ENCODE measurements at regions not wholly inside any gene's neighbourhood (a gene's known extent, or its start where the extent isn't known, plus 50 kb on each side); places are given as distances from the start of the nearest gene placed in this dataset.
"Not testable (repeated sequence)": the region's sequence is repeated elsewhere in the genome, so short reads cannot be mapped to it uniquely, and the experiment has no call there.

- no peak for ATAC-seq
These were observed 485.7 kb upstream of the TUSC1 start for GRCh38 chr9:26163931-26164330.

DNA sequence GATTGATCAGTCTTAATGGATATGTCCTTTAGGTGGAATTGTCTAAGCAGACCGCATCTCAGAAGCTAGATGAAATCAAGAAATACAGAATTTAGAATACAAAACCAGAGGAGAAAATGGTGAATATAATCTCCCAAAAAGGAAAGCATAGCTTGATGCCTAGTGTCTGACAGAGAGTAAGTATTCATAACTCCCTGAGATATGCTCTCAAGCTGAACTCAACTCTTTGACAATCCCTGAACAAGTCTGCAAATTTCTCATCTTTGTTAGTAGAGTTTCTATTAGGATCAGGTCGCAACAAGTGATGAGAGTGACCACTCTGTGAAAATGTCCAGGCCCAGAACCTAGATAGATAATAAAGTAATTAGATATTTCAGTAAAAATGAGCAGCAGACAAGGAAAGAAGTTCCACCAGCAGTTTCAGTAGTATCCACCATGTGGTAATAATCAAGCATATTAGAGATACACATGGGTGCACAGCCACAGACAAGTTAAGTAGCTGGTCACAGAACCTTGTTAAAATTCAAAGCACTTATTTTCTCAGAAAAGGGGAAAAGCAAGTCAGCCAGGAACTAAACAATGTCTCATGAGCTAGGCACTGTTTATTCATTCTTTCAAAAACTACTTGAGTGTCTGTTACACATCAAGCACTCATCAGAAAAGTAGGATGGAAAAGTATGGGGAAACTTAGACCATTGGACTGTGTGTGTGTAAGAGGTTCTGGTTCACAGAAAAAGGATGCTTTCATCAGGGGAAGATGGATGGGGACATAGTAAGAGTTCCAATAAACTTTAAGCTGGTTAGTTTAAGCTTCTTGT is 481.5 kb upstream of the TUSC1 start:
- DNase-seq, result no peak
- ATAC-seq, result no peak
- intact Hi-C loops (cut with DNase I, micrococcal nuclease), result no loop called here

More at GRCh38 chr9:26163931-26164330, 485.7 kb upstream of the TUSC1 start:
- intact Hi-C loops (cut with DNase I, micrococcal nuclease), result no loop called here
- no peak for DNase-seq

DNA sequence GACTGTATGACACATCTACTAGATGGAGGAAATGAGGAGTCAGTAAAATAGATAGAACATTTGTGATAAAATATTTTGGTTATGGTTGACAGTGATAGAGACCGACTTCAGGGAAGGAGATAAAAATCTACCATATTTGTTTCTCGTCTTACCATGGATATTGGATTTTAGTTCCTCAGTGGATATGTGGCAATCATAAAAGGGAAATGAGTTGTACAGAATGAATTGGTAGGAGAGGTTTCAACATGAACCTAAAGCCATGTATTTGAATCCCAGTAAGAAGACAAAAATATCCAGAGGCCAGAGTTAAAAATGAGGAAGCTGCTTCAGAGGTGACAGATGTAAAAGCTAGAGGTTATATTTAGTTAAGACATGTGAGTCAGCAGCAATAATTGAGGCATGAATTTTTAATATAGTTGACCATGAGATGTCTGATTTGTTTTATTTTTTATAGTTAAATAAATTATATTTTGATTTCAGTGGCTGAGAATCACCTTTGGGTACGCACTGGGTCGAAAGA is 480.4 kb upstream of the TUSC1 start:
- DNase-seq (no peak), ATAC-seq (no peak)
- intact Hi-C loops (cut with DNase I, micrococcal nuclease), result no loop called here

DNA sequence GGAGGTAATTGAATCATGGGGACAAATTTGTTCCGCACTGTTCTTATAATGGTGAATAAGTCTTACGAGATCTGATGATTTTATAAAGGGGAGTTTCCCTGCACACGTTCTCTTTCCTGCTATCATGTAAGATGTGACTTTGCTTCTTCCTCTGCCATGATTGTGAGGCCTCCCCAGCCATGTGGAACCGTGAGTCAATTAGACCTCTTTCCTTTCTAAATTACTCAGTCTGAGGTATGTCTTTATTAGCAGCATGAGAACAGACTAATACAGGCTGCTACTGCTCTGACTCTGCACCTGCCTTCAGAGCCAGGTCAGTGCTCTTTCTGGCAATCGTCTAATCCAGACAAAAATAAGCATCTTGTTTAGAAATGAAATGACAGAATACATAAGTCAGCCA is 479.2 kb upstream of the TUSC1 start:
- DNase-seq (no peak), ATAC-seq (no peak)
- intact Hi-C loops (cut with DNase I, micrococcal nuclease), result no loop called here

- intact Hi-C loops (cut with DNase I, micrococcal nuclease), result no loop called here
- no peak for ATAC-seq
- DNase-seq, result no peak
These were observed 474.1 kb upstream of the TUSC1 start for GRCh38 chr9:26152350-26152749.

DNA sequence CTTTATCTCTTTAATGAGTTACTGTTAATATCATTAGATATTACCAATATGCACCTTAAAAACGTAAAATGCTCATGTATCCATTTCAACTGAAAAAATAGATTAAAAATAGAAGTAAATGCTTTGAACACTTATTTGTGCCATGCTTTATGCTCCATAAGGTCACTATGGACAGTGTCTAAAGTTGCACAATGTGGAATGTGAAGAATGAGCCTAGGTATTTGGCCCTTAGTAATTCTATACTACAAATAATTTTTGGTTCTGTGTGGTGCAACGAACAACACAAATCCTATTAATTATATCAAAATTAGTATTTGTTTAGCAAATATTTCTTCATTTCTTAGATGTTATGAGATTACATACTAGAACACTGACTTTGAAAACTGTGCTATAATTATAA is 469.9 kb upstream of the TUSC1 start:
- ATAC-seq (no peak), DNase-seq (no peak)

GRCh38 chr9:26145938-26146337 is 467.7 kb upstream of the TUSC1 start:
- DNase-seq (no peak), ATAC-seq (no peak)
- intact Hi-C loops (cut with DNase I, micrococcal nuclease), result no loop called here

More for the DNA sequence above, 469.9 kb upstream of the TUSC1 start:
- intact Hi-C loops (cut with DNase I, micrococcal nuclease), result no loop called here

- intact Hi-C loops (cut with DNase I, micrococcal nuclease), result no loop called here
- ATAC-seq, result no peak
- no peak for DNase-seq
These were observed 464.4 kb upstream of the TUSC1 start for GRCh38 chr9:26142631-26143030.

DNA sequence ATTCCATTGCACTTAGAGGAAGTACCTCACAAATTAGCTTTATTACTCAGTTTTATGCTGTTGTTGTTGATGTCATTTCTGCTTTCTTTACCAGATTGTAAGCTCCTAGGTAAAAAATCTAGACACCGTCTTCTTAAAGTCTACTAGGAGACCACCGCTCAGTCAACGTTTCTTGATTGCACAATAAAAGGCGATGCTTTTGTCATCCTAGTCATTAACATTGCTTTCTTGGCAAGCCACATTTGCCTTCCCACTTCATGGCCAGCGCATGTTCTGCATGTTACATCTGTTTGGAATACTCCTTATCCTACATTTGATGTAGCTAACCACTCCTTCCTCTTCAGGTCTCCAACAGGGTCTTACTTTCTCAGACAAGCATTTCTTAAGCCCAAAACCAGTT is 464.0 kb upstream of the TUSC1 start:
- DNase-seq (no peak), ATAC-seq (no peak)
- intact Hi-C loops (cut with DNase I, micrococcal nuclease), result no loop called here

GRCh38 chr9:26133537-26133936 is 455.3 kb upstream of the TUSC1 start:
- DNase-seq, result no peak
- ATAC-seq, result no peak
- intact Hi-C loops (cut with DNase I, micrococcal nuclease), result no loop called here

DNA sequence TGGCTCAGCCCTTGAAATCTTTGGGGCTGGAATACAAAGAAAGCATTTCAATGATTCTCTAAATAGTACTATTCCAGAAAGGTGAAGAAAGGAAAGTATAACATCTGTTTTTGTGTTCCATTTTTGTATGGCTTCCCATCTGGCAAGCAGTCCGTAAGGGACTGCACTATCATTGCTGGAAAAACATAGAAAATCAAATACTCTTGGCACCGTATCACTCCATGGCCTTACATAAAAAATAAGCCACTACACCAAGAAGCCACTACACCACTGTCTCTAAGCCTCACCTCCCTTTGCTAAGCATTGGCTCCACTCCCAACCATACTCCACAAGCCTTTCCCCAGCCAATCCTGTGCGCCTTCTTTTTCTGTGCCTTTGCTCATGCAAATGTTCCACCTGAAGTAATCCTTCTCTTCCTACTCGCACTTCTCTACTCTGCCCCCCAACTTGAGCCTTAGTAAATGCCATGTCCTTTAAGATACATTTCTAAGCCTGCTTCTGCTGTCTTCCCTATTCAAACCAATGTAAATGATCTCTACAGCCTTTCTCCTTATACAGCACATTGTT is 454.6 kb upstream of the TUSC1 start:
- intact Hi-C loops (cut with DNase I, micrococcal nuclease), result no loop called here
- no peak for DNase-seq
- no peak for ATAC-seq

GRCh38 chr9:26131886-26132285 is 453.6 kb upstream of the TUSC1 start:
- intact Hi-C loops (cut with DNase I, micrococcal nuclease), result no loop called here
- no peak for DNase-seq
- no peak for ATAC-seq

DNA sequence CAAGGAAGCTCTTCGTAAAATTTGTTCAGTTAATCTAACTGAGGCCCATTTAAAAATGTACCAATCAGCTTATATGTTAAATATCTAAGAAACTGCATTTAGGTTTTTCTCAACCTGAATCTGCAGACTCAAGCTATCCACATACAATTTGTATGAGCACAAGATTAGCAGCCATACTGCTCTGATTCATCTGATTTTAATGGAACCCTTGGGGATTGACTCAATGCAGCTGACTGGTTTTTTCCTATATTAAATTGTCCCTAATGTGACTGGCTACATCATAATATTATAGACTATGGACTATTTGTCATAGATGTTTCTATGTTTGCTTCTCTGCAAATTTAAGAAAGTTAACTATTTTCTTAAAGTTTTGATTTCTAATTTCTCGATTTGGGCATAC is 451.0 kb upstream of the TUSC1 start:
- intact Hi-C loops (cut with DNase I, micrococcal nuclease), result no loop called here
- DNase-seq (no peak), ATAC-seq (no peak)

DNA sequence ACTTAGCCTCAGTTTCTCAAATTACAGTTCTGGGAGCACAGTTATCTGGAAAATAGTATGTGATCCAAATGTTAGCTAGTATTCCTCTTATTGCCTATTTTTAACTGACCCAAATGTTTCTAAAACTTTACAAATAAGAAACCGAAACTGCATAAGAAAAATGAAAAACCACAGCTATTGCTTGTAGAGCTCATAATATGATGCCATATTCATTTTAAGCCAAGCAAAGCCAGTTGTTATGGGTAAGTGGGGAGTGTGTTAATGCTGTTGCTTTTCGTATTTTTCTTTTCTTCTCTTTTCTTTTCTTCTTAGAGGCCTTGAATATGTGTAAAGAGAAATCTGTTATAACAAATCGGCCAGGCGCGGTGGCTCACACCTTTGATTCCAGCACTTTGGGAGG is 447.4 kb upstream of the TUSC1 start:
- no peak for DNase-seq
- no peak for ATAC-seq
- intact Hi-C loops (cut with DNase I, micrococcal nuclease), result no loop called here

DNA sequence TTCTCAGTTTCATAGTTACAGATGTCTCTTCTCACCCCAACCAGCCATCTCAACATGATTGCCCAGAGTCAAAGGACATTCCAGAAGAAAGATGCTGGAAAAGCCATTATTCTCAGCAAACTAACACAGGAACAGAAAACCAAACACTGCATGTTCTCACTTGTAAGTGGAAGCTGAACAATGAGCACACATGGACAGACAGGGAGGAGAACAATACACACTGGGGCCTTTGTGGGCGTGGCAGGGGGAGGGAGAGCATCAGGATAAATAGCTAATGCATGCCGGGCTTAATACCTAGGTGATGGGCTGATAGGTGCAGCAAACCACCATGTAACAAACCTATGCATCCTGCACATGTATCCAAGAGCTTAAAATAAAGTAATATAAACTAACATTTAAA is 437.8 kb upstream of the TUSC1 start:
- ATAC-seq; DNase-seq; intact Hi-C loops (cut with DNase I, micrococcal nuclease): not testable (repeated sequence)

- intact Hi-C loops (cut with DNase I, micrococcal nuclease), result no loop called here
- DNase-seq, result no peak
- ATAC-seq, result no peak
These were observed 434.5 kb upstream of the TUSC1 start for GRCh38 chr9:26112724-26113123.

- DNase-seq (no peak), ATAC-seq (no peak)
- intact Hi-C loops (cut with DNase I, micrococcal nuclease), result no loop called here
These were observed 408.2 kb upstream of the TUSC1 start for GRCh38 chr9:26086396-26086795.

- ATAC-seq, result no peak
- intact Hi-C loops (cut with DNase I, micrococcal nuclease), result no loop called here
These were observed 403.6 kb upstream of the TUSC1 start for GRCh38 chr9:26081847-26082246.

GRCh38 chr9:26078706-26079105 is 400.5 kb upstream of the TUSC1 start:
- no peak for ATAC-seq
- intact Hi-C loops (cut with DNase I, micrococcal nuclease), result no loop called here
- no peak for DNase-seq

More at GRCh38 chr9:26081847-26082246, 403.6 kb upstream of the TUSC1 start:
- no peak for DNase-seq

DNA sequence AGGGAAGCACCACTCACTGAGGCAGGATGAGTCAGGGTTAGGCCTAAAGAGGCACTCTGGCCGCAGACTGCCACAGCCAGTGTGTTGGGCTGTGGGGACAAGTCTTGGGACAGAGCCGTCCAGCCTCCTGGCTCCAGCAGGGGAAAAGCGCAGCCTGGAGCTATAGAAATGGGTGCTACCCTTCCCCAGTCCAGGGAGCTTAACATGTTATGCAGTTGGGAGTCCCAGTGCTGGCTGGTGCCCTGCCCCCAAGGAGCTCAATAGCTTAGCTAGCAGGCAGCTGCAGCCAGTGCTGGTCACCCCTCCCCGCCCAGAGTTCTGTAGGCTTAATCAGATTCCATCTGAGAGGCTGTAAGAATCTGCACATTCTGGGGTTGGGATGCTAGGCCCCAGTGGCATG is 399.6 kb upstream of the TUSC1 start:
- ATAC-seq (no peak), DNase-seq (no peak)
- intact Hi-C loops (cut with DNase I, micrococcal nuclease), result no loop called here

DNA sequence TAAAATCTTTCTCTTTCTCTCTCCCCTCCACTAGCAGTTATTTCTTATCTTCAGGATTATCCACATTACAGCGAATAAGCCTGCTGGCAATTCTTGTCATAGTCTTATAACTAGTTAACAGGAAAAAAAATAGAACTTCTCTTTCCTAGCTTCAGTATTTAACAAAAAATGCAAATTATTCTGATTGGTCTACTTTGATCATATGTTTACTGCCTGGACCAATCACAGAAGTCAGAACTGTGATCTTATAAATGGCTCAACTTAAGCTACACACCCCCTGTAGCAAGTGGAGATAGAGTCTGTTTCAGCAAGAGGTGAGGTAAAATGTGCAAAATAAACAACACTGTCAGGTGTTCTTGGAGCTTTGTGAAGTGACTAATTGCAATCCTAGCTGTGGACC is 389.4 kb upstream of the TUSC1 start:
- intact Hi-C loops (cut with DNase I, micrococcal nuclease), result no loop called here
- no peak for DNase-seq
- no peak for ATAC-seq

Measured in left colon (tissue), 2 donors.